ENCODE measurements at regions not wholly inside any gene's neighbourhood (a gene's known extent, or its start where the extent isn't known, plus 50 kb on each side); places are given as distances from the start of the nearest gene placed in this dataset.

DNA sequence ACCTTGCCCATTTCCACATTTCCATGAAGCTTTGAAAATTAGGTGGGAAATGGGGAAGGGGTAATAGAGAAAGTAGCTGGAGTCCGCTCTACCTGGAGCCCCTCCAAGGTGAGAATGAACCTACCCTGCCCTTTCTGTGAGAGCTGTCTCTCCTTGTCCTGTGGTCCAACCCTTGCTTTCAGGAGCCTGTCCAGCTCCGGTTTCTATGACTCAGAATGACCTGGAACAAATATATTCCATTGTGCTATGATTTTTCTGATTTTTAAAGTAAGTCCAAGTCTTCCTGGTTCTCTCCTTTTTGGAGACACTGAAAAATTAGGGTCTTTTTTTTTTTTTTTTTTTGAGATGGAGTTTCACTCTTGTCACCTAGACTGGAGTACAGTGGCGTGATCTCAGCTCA is 89.1 kb upstream of the VASH1 start:
- no peak for DNase-seq (ENCODE audit: extremely low read depth, low read depth)
- H3K4me3 ChIP-seq (replicated peaks; ENCODE audit: low read depth, low read length): no peak overlapping the region
- TF ChIP-seq CTCF (IDR thresholded peaks at IDR 0.05; ENCODE audit: low read depth, low read length, missing control alignments): no peak

DNA sequence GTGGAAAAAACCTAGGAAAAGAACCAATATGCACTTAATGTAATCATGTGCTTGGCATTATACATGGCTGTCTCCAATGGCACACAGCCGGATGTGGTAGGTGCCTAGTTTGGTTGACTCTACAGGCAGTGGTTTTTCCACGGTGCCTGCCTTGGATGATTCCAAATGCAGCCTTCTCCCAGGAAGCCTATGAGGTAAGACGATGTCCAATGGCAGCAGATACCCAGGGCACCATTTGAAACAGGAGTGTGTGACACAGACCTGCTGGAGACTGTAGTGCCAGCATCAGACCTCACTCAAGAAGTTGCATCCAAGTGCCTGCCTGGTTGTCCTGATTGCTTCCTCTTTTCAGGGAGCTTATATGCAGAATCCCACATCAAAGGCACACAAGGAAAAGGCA is 88.0 kb upstream of the VASH1 start:
- DNase-seq (ENCODE audit: extremely low read depth, low read depth): no peak
- no peak for TF ChIP-seq CTCF (IDR thresholded peaks at IDR 0.05; ENCODE audit: low read depth, low read length, missing control alignments)
- H3K4me3 ChIP-seq (replicated peaks; ENCODE audit: low read depth, low read length): no peak overlapping the region

DNA sequence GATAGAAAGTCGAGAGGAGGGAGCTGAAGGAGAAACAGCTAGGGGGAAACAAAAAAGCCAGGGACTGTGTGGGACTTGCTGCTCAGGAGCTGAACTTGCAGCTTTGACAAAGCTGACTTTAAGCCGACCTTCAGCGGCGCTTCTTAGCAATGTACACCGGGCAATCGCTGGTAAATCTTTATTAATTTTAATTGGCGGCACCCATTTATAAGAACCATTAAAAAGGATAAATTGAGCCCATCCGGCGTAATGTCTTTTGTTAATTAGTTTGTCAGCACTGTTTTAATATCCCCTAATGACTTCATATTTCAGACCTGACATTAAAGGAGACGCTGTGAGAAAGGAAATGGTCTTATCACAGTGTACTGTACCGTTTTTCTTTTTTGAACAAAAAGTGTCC is 86.2 kb upstream of the VASH1 start:
- TF ChIP-seq CTCF (IDR thresholded peaks at IDR 0.05; ENCODE audit: low read depth, low read length, missing control alignments): no peak
- DNase-seq (ENCODE audit: extremely low read depth, low read depth): no peak
- H3K4me3 ChIP-seq (replicated peaks; ENCODE audit: low read depth, low read length): no peak overlapping the region

- TF ChIP-seq CTCF (IDR thresholded peaks at IDR 0.05; ENCODE audit: low read depth, low read length, missing control alignments): no peak
- no peak overlapping the region for H3K4me3 ChIP-seq (replicated peaks; ENCODE audit: low read depth, low read length)
- DNase-seq (ENCODE audit: extremely low read depth, low read depth): no peak
These were observed 84.7 kb upstream of the VASH1 start for GRCh38 chr14:76676539-76676938.

DNA sequence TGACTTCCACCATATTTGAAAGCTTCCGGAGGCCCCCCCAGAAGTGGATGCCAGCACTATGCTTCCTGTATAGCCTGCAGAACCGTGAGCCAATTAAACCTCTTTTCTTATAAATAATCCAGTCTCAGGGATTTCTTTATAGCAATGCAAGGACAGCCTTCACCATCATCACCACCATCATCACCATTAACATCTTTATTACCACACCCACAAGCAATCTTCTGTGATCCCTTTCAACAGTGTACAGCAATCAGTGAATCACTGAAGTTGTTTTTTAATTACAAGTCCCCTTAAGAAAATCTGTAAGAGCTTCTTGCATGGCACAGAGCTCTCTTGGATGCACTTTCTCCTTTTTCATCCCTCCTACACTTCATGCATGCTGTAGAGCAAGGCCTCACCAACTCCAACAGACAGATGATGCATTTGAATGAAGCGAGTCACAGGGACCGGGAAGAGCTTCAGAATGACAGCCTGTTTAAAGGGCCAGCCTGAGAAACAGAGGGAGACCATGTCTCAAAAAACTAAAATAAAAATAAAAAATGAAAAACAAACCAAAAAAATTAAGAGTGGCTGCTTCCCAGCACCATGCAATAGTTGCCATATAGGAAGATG is 83.6 kb upstream of the VASH1 start:
- DNase-seq (ENCODE audit: extremely low read depth, low read depth): no peak

DNA sequence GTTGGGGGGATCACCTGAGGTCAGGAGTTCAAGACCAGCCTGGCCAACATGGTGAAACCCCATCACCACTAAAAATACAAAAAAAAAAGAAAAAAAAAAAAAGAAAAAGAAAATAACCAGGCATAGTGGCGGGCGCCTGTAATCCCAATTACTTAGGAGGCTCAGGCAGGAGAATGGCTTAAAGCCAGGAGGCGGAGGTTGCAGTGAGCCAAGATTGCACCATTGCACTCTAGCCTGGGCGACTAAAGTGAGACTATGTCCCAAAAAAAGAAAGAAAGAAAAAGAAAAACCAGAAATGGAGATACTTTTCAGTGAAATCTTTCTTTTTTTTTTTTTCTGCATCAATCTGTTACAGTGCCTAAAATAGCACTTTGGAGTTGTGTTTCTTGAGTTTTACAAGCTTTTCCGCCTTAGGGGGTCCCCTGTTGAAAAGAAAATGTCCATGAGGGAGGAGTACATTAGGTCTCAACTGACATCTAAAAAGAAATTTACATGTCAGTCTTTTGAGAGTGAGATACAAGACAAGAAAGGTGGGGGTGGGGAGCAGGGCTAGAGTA is 82.9 kb upstream of the VASH1 start:
- TF ChIP-seq CTCF (IDR thresholded peaks at IDR 0.05; ENCODE audit: low read depth, low read length, missing control alignments): no peak
- no peak overlapping the region for H3K4me3 ChIP-seq (replicated peaks; ENCODE audit: low read depth, low read length)
- no peak for DNase-seq (ENCODE audit: extremely low read depth, low read depth)

More for the DNA sequence above, 83.6 kb upstream of the VASH1 start:
- TF ChIP-seq CTCF (IDR thresholded peaks at IDR 0.05; ENCODE audit: low read depth, low read length, missing control alignments): no peak
- no peak overlapping the region for H3K4me3 ChIP-seq (replicated peaks; ENCODE audit: low read depth, low read length)

GRCh38 chr14:76682367-76682766 is 78.9 kb upstream of the VASH1 start:
- TF ChIP-seq CTCF (IDR thresholded peaks at IDR 0.05; ENCODE audit: low read depth, low read length, missing control alignments): no peak
- DNase-seq (ENCODE audit: extremely low read depth, low read depth): no peak

More at GRCh38 chr14:76682367-76682766, 78.9 kb upstream of the VASH1 start:
- H3K4me3 ChIP-seq (replicated peaks; ENCODE audit: low read depth, low read length): no peak overlapping the region

Measured in HFF-Myc (cell line).